A673 (cell line): ENCODE measurements at regions not wholly inside any gene's neighbourhood (a gene's known extent, or its start where the extent isn't known, plus 50 kb on each side); places are given as distances from the start of the nearest gene placed in this dataset.

Experiments used
- CTCF ChIP-seq: fragments of 300-800, 200-600 bp; sonication (generic); conservative IDR thresholded peaks from 2 replicates; pipeline ENCODE4 v1.5.1; 2017; ENCODE audit warnings: low read depth, mild to moderate bottlenecking, antibody characterized with exemption, low read length, moderate library complexity, mixed read lengths
- EZH2 ChIP-seq: fragments of 200-600 bp; sonication (generic); IDR thresholded peaks from 2 replicates; pipeline ENCODE4 v1.6.1; 2017; ENCODE audit warnings: borderline replicate concordance, low read depth, mild to moderate bottlenecking, mixed read lengths, antibody characterized with exemption, low read length; ENCODE audit not compliant: poor library complexity, severe bottlenecking

DNA sequence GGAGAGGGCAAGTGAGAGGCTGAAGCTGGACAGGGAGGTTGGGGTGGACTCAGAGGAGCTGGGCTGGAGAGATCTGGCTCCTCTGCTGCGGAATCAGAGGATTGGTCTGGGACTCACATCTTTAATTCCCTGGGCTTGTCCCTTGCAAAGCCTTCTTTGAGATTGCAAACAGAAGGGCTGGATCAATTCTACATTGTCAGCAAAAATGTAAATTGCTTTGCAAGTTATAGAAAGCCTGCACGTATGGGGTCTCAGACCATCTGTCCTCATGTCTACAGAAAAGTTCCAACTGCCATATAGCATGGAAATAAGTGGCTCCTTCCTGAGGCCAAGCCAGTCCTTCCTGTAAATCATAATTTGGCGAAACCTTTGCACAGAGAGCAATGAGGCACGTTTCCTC, 449.6 kb downstream of the UBE2NL start:
- no peak for TF ChIP-seq EZH2
- no peak for TF ChIP-seq CTCF
